ENCODE measurements at regions not wholly inside any gene's neighbourhood (a gene's known extent, or its start where the extent isn't known, plus 50 kb on each side); places are given as distances from the start of the nearest gene placed in this dataset.
A peak's percentile ranks its signal among the peaks of the same experiment; 100 is the strongest.

- no peak overlapping the region for H3K4me3 ChIP-seq (ENCODE audit: low read depth, low read length)
- TF ChIP-seq CTCF (IDR thresholded peaks at IDR 0.05; ENCODE audit: borderline replicate concordance, insufficient read depth, low read depth, low read length) = no peak
Measured at GRCh38 chr3:5800965-5801364, 613.5 kb downstream of the EDEM1 start.

GRCh38 chr3:5806192-5806591 lies 618.7 kb downstream of the EDEM1 start:
- no peak overlapping the region for H3K4me3 ChIP-seq (ENCODE audit: low read depth, low read length)
- TF ChIP-seq CTCF (IDR thresholded peaks at IDR 0.05; ENCODE audit: borderline replicate concordance, insufficient read depth, low read depth, low read length) = peak; percentile 27; the same call in 1 of the 2 replicates

GRCh38 chr3:5809586-5810246 lies 622.2 kb downstream of the EDEM1 start:
- no peak for TF ChIP-seq CTCF (IDR thresholded peaks at IDR 0.05; ENCODE audit: borderline replicate concordance, insufficient read depth, low read depth, low read length)

GRCh38 chr3:5811016-5811415 lies 623.5 kb downstream of the EDEM1 start:
- no peak for TF ChIP-seq CTCF (IDR thresholded peaks at IDR 0.05; ENCODE audit: borderline replicate concordance, insufficient read depth, low read depth, low read length)
- no peak overlapping the region for H3K4me3 ChIP-seq (ENCODE audit: low read depth, low read length)

More at GRCh38 chr3:5809586-5810246, 622.2 kb downstream of the EDEM1 start:
- no peak overlapping the region for H3K4me3 ChIP-seq (ENCODE audit: low read depth, low read length)

GRCh38 chr3:5813521-5813920 lies 626.0 kb downstream of the EDEM1 start:
- no peak for TF ChIP-seq CTCF (IDR thresholded peaks at IDR 0.05; ENCODE audit: borderline replicate concordance, insufficient read depth, low read depth, low read length)
- no peak overlapping the region for H3K4me3 ChIP-seq (ENCODE audit: low read depth, low read length)

- no peak for TF ChIP-seq CTCF (IDR thresholded peaks at IDR 0.05; ENCODE audit: borderline replicate concordance, insufficient read depth, low read depth, low read length)
- H3K4me3 ChIP-seq (ENCODE audit: low read depth, low read length) = no peak overlapping the region
Measured at GRCh38 chr3:5822843-5823242, 635.3 kb downstream of the EDEM1 start.

- no peak for TF ChIP-seq CTCF (IDR thresholded peaks at IDR 0.05; ENCODE audit: borderline replicate concordance, insufficient read depth, low read depth, low read length)
- H3K4me3 ChIP-seq (ENCODE audit: low read depth, low read length) = no peak overlapping the region
Measured at GRCh38 chr3:5826467-5826866, 639.0 kb downstream of the EDEM1 start.
